ENCODE measurements at regions not wholly inside any gene's neighbourhood (a gene's known extent, or its start where the extent isn't known, plus 50 kb on each side); places are given as distances from the start of the nearest gene placed in this dataset.

DNA sequence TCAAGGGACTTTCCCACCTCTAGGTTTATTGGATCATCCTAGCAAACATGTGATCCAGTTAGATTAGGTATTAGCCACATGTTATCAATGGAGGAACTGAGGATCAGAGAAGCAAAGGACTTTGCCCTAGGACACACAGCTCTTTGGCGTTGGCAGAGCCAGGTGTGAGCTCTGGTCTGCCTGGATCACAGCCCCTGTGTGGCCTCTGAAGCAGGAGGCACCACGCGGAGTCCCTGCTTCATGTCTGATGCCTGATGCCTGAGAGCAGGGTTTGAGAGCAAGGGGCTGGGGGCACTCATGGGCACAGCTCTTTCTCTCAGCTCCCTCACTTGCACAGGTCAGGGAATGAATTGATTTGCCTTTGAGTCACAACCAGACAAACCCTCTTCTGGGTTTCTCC is 64.7 kb upstream of the CTBP2 start:
- H3K4me1 Mint-ChIP-seq (ENCODE audit: low read depth, unreplicated experiment), result no peaks in the 10 kb centered on the region
- H3K27me3 Mint-ChIP-seq (ENCODE audit: insufficient read depth, unreplicated experiment), result no peaks in the 10 kb centered on the region
- no TSS peak for BruUV-seq (replicated peaks)
- Histone ChIP-seq H3K9me3 (no peaks in the 10 kb centered on the region), H3K4me3 (ENCODE audit: low read depth, low read length) (no peak overlapping the region), H3K36me3 (ENCODE audit: control insufficient read depth, insufficient read depth, low read length) (no peaks in the 10 kb centered on the region), H3K27me3 (replicated peaks; ENCODE audit: control insufficient read depth, insufficient read depth, low read length) (no peaks in the 10 kb centered on the region), H3K4me1 (no peaks in the 10 kb centered on the region)
- ChIA-PET CTCF (no interaction called here), POLR2A (no interaction called here)
- TF ChIP-seq, protein P1, sequence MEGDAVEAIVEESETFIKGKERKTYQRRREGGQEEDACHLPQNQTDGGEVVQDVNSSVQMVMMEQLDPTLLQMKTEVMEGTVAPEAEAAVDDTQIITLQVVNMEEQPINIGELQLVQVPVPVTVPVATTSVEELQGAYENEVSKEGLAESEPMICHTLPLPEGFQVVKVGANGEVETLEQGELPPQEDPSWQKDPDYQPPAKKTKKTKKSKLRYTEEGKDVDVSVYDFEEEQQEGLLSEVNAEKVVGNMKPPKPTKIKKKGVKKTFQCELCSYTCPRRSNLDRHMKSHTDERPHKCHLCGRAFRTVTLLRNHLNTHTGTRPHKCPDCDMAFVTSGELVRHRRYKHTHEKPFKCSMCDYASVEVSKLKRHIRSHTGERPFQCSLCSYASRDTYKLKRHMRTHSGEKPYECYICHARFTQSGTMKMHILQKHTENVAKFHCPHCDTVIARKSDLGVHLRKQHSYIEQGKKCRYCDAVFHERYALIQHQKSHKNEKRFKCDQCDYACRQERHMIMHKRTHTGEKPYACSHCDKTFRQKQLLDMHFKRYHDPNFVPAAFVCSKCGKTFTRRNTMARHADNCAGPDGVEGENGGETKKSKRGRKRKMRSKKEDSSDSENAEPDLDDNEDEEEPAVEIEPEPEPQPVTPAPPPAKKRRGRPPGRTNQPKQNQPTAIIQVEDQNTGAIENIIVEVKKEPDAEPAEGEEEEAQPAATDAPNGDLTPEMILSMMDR (IDR thresholded peaks at IDR 0.05; ENCODE audit: insufficient read depth in 1 of 2, low read depth in 1 of 2, low read length in 1 of 2, severe bottlenecking in 1 of 2, unreplicated experiment in 1 of 2), result no peak
- H3K36me3 Mint-ChIP-seq (ENCODE audit: insufficient read depth, unreplicated experiment), result no peaks in the 10 kb centered on the region
- H3K9me3 Mint-ChIP-seq (ENCODE audit: unreplicated experiment), result no peaks in the 10 kb centered on the region
- no peak for DNase-seq
- no peak overlapping the region for H3K4me3 Mint-ChIP-seq (ENCODE audit: unreplicated experiment)
- H3K27ac Mint-ChIP-seq (ENCODE audit: unreplicated experiment), result no peak overlapping the region
- intact Hi-C loops (cut with micrococcal nuclease; ENCODE audit: unreplicated experiment), result no loop called here

DNA sequence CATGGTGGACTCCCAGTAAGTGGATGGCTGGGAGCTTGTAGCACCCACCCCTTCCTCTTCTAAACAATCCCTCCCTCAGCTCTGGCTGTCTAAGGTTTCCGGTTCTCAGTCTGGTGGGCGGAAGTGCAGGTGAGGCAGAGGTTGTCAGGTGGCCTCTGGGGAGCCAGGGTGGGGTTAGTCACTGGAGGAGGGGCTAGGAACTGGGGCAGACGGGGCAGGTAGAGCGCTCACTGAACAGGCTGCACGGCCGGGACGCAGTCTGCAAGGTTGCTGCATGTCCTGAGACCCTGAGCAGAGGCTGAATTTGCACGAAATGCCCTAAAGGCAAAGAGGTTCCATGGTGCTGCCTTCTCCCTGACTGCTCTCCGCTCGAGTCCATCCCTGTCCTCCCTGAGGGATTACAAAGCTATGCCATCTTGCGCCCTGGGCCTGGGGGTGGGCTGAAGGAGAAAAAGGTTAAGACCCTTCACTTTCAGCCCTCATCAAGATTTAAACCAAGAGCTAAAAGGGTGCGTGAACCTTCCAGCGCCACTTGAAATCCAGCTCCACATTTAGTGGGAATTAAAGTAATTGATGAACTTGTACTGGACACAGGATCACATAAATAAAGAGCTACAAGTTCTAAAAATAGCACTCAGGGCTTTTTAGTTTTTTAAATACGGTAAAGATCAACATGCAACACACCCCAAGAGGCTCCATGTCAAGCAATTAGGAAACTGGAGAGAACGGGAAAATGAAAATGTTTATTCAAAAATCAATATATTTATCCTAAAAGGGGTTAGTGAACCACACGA is 62.3 kb upstream of the CTBP2 start:
- intact Hi-C loops (cut with micrococcal nuclease; ENCODE audit: unreplicated experiment), result no loop called here
- no peaks in the 10 kb centered on the region for H3K27me3 Mint-ChIP-seq (ENCODE audit: insufficient read depth, unreplicated experiment)
- no peak for DNase-seq
- no peak overlapping the region for H3K27ac Mint-ChIP-seq (ENCODE audit: unreplicated experiment)
- H3K36me3 ChIP-seq (ENCODE audit: control insufficient read depth, insufficient read depth, low read length), result no peaks in the 10 kb centered on the region
- H3K9me3 Mint-ChIP-seq (ENCODE audit: unreplicated experiment), result no peaks in the 10 kb centered on the region
- no TSS peak for BruUV-seq (replicated peaks)
- peaks cover 16% of the 10 kb centered on the region for H3K4me1 Mint-ChIP-seq (ENCODE audit: low read depth, unreplicated experiment)
- ChIA-PET CTCF (no interaction called here), POLR2A (no interaction called here)
- TF ChIP-seq, protein P1 (IDR thresholded peaks at IDR 0.05; ENCODE audit: insufficient read depth in 1 of 2, low read depth in 1 of 2, low read length in 1 of 2, severe bottlenecking in 1 of 2, unreplicated experiment in 1 of 2), result no peak
- H3K27me3 ChIP-seq (replicated peaks; ENCODE audit: control insufficient read depth, insufficient read depth, low read length), result no peaks in the 10 kb centered on the region
- no peak overlapping the region for H3K4me3 ChIP-seq (ENCODE audit: low read depth, low read length)
- no peak overlapping the region for H3K4me3 Mint-ChIP-seq (ENCODE audit: unreplicated experiment)
- no peaks in the 10 kb centered on the region for H3K9me3 ChIP-seq
- H3K36me3 Mint-ChIP-seq (ENCODE audit: insufficient read depth, unreplicated experiment), result no peaks in the 10 kb centered on the region
- peaks cover 11% of the 10 kb centered on the region; the same call in 1 of the 2 replicates for H3K4me1 ChIP-seq

DNA sequence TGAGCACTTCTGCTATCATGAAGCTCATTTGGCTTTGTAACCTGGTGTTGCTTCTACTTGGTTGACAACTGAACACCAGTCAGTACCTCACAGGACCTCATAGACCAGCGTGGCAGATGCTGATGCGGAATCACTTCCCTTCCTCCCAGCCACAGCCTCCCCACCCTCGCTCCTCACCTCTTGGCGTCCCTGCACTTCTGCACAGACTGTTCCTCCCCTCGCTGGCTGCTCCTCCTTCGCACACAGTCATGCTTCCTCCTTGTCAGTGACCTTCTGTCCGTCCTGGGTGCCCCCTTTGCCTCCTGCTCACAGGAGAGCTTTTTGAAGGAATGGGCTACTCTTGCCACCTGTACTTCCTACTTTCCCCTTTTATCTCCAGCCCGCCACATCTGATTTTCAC is 61.4 kb upstream of the CTBP2 start:
- BruUV-seq (replicated peaks), result no TSS peak
- no peak for DNase-seq
- TF ChIP-seq, protein P1 (IDR thresholded peaks at IDR 0.05; ENCODE audit: insufficient read depth in 1 of 2, low read depth in 1 of 2, low read length in 1 of 2, severe bottlenecking in 1 of 2, unreplicated experiment in 1 of 2), result no peak
- Histone ChIP-seq H3K9me3 (no peaks in the 10 kb centered on the region), H3K4me3 (ENCODE audit: low read depth, low read length) (no peak overlapping the region), H3K4me1 (peaks cover 11% of the 10 kb centered on the region; the same call in 1 of the 2 replicates), H3K36me3 (ENCODE audit: control insufficient read depth, insufficient read depth, low read length) (no peaks in the 10 kb centered on the region), H3K27me3 (replicated peaks; ENCODE audit: control insufficient read depth, insufficient read depth, low read length) (no peaks in the 10 kb centered on the region)
- Mint-ChIP-seq H3K27ac (ENCODE audit: unreplicated experiment) (no peak overlapping the region), H3K9me3 (ENCODE audit: unreplicated experiment) (no peaks in the 10 kb centered on the region), H3K4me1 (ENCODE audit: low read depth, unreplicated experiment) (peaks cover 16% of the 10 kb centered on the region), H3K27me3 (ENCODE audit: insufficient read depth, unreplicated experiment) (no peaks in the 10 kb centered on the region), H3K4me3 (ENCODE audit: unreplicated experiment) (no peak overlapping the region), H3K36me3 (ENCODE audit: insufficient read depth, unreplicated experiment) (no peaks in the 10 kb centered on the region)
- ChIA-PET POLR2A (no interaction called here), CTCF (interaction anchor here (0.6 to 0.7 kb wide), 2 partner anchors 160 to 401 kb away, joined by 4 to 6 read pairs; no protein-coding TSS in a partner anchor)
- intact Hi-C loops (cut with micrococcal nuclease; ENCODE audit: unreplicated experiment), result no loop called here
